ENCODE measurements at regions not wholly inside any gene's neighbourhood (a gene's known extent, or its start where the extent isn't known, plus 50 kb on each side); places are given as distances from the start of the nearest gene placed in this dataset.

- Mint-ChIP-seq H3K36me3 (no peaks in the 10 kb centered on the region), H3K9me3 (no peaks in the 10 kb centered on the region), H3K27me3 (peaks cover 0 to 3% (median 0%) of the 10 kb centered on the region in 3 donors), H3K4me1 (no peaks in the 10 kb centered on the region), H3K4me3 (no peak overlapping the region), H3K27ac (no peak overlapping the region)
- ATAC-seq (ENCODE audit: low read depth in 2 of 2) (no peak), DNase-seq (no peak)
These were observed 384.0 kb downstream of the TMA16 start for GRCh38 chr4:163878336-163879121.

GRCh38 chr4:163892417-163892816 is 397.9 kb downstream of the TMA16 start:
- H3K4me1 Mint-ChIP-seq = no peaks in the 10 kb centered on the region
- no peak overlapping the region for H3K4me3 Mint-ChIP-seq
- peaks cover 0 to 12% (median 12%) of the 10 kb centered on the region in 3 donors for H3K27me3 Mint-ChIP-seq

DNA sequence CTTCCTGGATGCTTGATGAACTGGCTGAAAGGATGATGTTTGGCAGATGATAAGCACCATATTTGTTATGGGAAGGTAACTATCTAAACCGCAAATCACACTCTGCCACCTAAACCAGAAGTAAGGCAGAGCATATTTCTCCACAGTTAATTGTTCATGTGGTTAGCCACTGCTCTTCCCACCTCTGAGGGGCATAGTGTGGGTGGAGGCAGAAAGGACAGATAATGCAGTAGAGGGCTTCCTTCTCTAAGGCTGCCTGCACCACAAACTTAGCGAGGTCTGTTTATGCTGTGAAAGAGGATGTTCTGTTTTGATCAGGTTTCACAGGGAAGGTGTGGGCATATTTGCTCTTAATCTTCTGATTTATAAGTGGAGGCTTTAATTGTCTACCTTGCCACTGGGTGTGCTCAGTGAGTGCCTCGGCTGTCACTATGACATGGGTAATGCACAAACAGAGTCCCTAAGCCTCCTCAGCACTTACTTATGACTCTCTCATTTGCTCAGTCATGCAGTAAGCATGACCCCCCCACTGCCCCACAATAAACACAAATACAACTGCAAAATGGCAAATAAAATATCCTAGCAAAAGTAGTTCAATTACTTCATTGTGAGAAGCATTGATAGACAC is 401.0 kb downstream of the TMA16 start:
- no peak overlapping the region for H3K27ac Mint-ChIP-seq
- DNase-seq = no peak
- no peak overlapping the region for H3K4me3 Mint-ChIP-seq
- H3K36me3 Mint-ChIP-seq = no peaks in the 10 kb centered on the region
- no peaks in the 10 kb centered on the region for H3K4me1 Mint-ChIP-seq
- peaks cover 0 to 8% (median 0%) of the 10 kb centered on the region in 3 donors for H3K27me3 Mint-ChIP-seq
- peaks cover 0 to 7% (median 0%) of the 10 kb centered on the region in 7 donors for H3K9me3 Mint-ChIP-seq
- no peak for ATAC-seq (ENCODE audit: low read depth in 2 of 2)

More at GRCh38 chr4:163892417-163892816, 397.9 kb downstream of the TMA16 start:
- Mint-ChIP-seq H3K9me3 (peaks cover 0 to 5% (median 0%) of the 10 kb centered on the region in 7 donors), H3K27ac (no peak overlapping the region), H3K36me3 (no peaks in the 10 kb centered on the region)
- ATAC-seq (ENCODE audit: low read depth in 2 of 2) (no peak), DNase-seq (no peak)

DNA sequence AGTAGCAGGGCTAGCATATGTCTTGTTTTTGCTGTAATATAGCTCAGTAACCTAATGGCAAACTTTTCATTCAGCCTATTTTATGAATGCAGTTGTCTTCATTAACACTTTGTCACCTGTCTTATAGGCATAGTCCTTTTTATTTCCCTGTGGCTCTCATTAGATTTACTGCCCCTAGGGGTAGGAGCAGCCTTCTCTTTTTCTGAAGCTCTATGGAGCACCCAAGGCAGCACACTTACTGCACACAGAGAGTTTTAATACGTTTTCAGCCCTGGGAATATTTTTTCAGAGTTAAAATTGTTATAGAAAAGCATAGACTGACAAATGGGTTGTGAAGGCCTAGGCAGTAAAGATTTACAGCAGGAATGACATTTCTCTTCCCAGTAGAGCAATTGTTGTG is 406.8 kb downstream of the TMA16 start:
- H3K27me3 Mint-ChIP-seq = peaks cover 0 to 13% (median 6%) of the 10 kb centered on the region in 3 donors
- ATAC-seq (ENCODE audit: low read depth in 2 of 2) (no peak), DNase-seq (no peak)
- peaks cover 0 to 5% (median 0%) of the 10 kb centered on the region in 7 donors for H3K9me3 Mint-ChIP-seq
- H3K4me3 Mint-ChIP-seq = no peak overlapping the region
- no peak overlapping the region for H3K27ac Mint-ChIP-seq
- H3K4me1 Mint-ChIP-seq = no peaks in the 10 kb centered on the region
- H3K36me3 Mint-ChIP-seq = no peaks in the 10 kb centered on the region

- Mint-ChIP-seq H3K4me3 (no peak overlapping the region), H3K4me1 (no peaks in the 10 kb centered on the region), H3K9me3 (peaks cover 0 to 3% (median 0%) of the 10 kb centered on the region in 7 donors), H3K27ac (no peak overlapping the region), H3K36me3 (no peaks in the 10 kb centered on the region), H3K27me3 (peaks cover 0 to 6% (median 5%) of the 10 kb centered on the region in 3 donors)
- DNase-seq (no peak), ATAC-seq (ENCODE audit: low read depth in 2 of 2) (no peak)
These were observed 407.9 kb downstream of the TMA16 start for GRCh38 chr4:163902417-163902816.

DNA sequence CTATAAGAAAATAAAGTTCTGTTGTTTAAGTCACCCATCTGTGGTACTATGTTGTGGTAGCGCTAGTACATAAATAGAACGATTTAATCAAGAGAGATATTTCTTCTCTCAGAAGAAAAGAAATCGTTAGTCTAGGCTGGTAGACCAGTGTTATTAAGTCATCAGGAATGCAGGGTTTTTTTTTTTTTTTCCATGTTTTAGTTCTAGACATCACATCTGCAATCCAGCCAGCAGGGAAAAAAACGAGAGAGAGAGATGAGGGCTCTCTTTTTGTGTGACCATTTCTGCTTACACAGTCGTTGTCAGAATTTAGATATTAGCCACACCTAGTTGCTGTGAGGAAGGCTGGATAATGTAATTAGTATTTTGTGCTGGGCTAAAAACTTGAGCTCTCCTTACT is 417.4 kb downstream of the TMA16 start:
- H3K27ac Mint-ChIP-seq = no peak overlapping the region

GRCh38 chr4:163913571-163913970 is 419.1 kb downstream of the TMA16 start:
- Mint-ChIP-seq H3K27me3 (no peaks in the 10 kb centered on the region), H3K27ac (peak overlapping the region in 1 of 6 donors; percentile 10), H3K36me3 (no peaks in the 10 kb centered on the region), H3K4me3 (no peak overlapping the region), H3K9me3 (no peaks in the 10 kb centered on the region), H3K4me1 (no peaks in the 10 kb centered on the region)
- DNase-seq (no peak), ATAC-seq (ENCODE audit: low read depth in 2 of 2) (no peak)

More for the DNA sequence above, 417.4 kb downstream of the TMA16 start:
- Mint-ChIP-seq H3K9me3 (no peaks in the 10 kb centered on the region), H3K27me3 (peaks cover 0 to 4% (median 0%) of the 10 kb centered on the region in 3 donors), H3K4me3 (no peak overlapping the region), H3K4me1 (no peaks in the 10 kb centered on the region), H3K36me3 (no peaks in the 10 kb centered on the region)
- ATAC-seq (ENCODE audit: low read depth in 2 of 2) = no peak
- no peak for DNase-seq

DNA sequence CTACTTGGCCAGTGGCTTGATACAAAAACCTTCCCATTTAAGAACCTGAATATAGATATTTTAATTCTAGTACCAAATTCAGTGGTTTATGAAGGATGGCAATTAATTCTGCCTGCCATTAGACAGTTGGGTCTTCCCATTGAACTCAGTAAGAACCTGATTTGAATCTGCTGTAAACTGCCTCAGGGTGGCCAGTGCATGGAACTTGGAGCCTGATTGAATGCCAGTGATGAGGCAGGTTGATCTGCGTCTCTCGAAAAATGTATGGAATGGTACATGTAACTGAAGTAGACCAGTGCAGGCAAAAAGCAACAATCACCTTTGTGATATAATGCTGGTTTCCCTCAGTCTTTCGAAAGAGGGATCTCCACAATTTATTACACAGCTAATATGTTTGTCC is 421.4 kb downstream of the TMA16 start:
- ATAC-seq (ENCODE audit: low read depth in 2 of 2) = no peak
- Mint-ChIP-seq H3K27ac (no peak overlapping the region), H3K4me3 (no peak overlapping the region), H3K36me3 (no peaks in the 10 kb centered on the region), H3K27me3 (no peaks in the 10 kb centered on the region), H3K9me3 (no peaks in the 10 kb centered on the region), H3K4me1 (no peaks in the 10 kb centered on the region)
- DNase-seq = no peak

GRCh38 chr4:163920426-163920825 is 425.9 kb downstream of the TMA16 start:
- H3K27me3 Mint-ChIP-seq = no peaks in the 10 kb centered on the region
- H3K27ac Mint-ChIP-seq = peak overlapping the region in 1 of 6 donors; percentile 46
- H3K36me3 Mint-ChIP-seq = no peaks in the 10 kb centered on the region
- H3K4me3 Mint-ChIP-seq = no peak overlapping the region
- no peaks in the 10 kb centered on the region for H3K4me1 Mint-ChIP-seq
- no peaks in the 10 kb centered on the region for H3K9me3 Mint-ChIP-seq
- DNase-seq (no peak), ATAC-seq (ENCODE audit: low read depth in 2 of 2) (no peak)

DNA sequence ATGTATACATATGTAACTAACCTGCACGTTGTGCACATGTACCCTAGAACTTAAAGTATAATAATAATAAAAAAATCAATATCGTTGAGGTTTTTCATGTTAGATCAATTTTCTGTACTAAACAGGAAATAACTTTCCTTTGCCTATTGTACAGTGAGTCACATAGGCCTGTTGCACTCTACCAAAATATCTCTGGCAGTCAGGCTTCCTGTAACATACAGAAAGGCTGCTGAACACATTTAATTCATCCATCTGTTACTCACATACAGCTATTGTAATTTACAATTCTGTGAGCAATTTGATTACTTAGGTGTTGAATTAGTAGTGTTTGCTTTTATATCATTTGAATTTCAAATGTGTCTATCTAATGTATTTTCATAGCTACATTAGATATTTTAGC is 427.8 kb downstream of the TMA16 start:
- no peak overlapping the region for H3K27ac Mint-ChIP-seq
- no peak for DNase-seq
- no peaks in the 10 kb centered on the region for H3K4me1 Mint-ChIP-seq
- ATAC-seq (ENCODE audit: low read depth in 2 of 2) = no peak
- H3K36me3 Mint-ChIP-seq = no peaks in the 10 kb centered on the region
- no peaks in the 10 kb centered on the region for H3K27me3 Mint-ChIP-seq
- no peaks in the 10 kb centered on the region for H3K9me3 Mint-ChIP-seq
- H3K4me3 Mint-ChIP-seq = no peak overlapping the region

DNA sequence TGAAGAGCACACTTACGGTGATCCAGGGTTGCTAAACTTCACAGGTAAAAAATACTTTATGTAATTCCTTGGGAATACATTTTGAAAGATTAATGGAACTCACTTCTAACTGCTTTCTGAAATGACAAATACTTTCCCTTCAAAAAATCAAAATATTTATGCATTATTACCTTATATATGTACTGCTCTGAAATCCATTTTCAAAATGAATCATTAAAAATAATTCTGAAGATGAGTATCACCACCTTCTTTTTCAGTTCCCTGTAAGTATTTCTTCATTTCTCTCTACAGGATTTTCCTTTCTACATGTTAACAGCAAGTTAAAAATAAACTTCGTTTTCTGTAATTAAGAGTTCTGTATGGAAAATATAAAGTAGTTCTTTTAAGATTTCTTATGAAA is 428.6 kb downstream of the TMA16 start:
- Mint-ChIP-seq H3K9me3 (no peaks in the 10 kb centered on the region), H3K4me3 (no peak overlapping the region), H3K27ac (no peak overlapping the region), H3K36me3 (no peaks in the 10 kb centered on the region), H3K27me3 (no peaks in the 10 kb centered on the region), H3K4me1 (no peaks in the 10 kb centered on the region)
- DNase-seq (no peak), ATAC-seq (ENCODE audit: low read depth in 2 of 2) (no peak)

- H3K27ac Mint-ChIP-seq = no peak overlapping the region
These were observed 435.6 kb downstream of the TMA16 start for GRCh38 chr4:163930086-163930485.

DNA sequence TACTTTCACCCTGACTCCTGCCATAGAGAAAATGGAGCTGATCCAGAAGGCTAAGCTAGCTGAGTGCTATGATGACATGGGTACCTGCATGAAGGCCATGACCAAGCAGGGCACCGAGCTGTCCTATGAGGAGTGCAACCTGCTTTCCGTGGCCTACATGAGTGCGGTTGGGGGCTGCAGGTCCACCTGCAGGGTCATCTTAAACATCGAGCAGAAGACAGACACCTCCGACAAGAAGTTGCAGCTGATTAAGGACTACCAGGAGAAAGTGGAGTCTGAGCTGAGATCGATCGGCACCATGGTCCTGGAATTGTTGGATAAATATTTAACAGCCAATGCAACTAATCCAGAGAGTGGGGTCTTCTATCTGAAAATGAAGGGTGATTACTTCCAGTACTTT is 438.0 kb downstream of the TMA16 start:
- no peak for ATAC-seq (ENCODE audit: low read depth in 2 of 2)
- no peaks in the 10 kb centered on the region for H3K9me3 Mint-ChIP-seq
- DNase-seq = no peak
- H3K27ac Mint-ChIP-seq = no peak overlapping the region
- no peak overlapping the region for H3K4me3 Mint-ChIP-seq
- peaks cover 0 to 6% (median 0%) of the 10 kb centered on the region in 3 donors for H3K27me3 Mint-ChIP-seq
- no peaks in the 10 kb centered on the region for H3K36me3 Mint-ChIP-seq
- no peaks in the 10 kb centered on the region for H3K4me1 Mint-ChIP-seq

More at GRCh38 chr4:163930086-163930485, 435.6 kb downstream of the TMA16 start:
- H3K9me3 Mint-ChIP-seq = no peaks in the 10 kb centered on the region
- H3K27me3 Mint-ChIP-seq = peaks cover 0 to 6% (median 0%) of the 10 kb centered on the region in 3 donors
- no peak overlapping the region for H3K4me3 Mint-ChIP-seq
- no peaks in the 10 kb centered on the region for H3K4me1 Mint-ChIP-seq
- ATAC-seq (ENCODE audit: low read depth in 2 of 2) (no peak), DNase-seq (no peak)
- no peaks in the 10 kb centered on the region for H3K36me3 Mint-ChIP-seq

GRCh38 chr4:163939597-163939996 is 445.1 kb downstream of the TMA16 start:
- ATAC-seq (ENCODE audit: low read depth in 2 of 2) = no peak
- H3K4me3 Mint-ChIP-seq = no peak overlapping the region
- H3K27me3 Mint-ChIP-seq = no peaks in the 10 kb centered on the region
- peaks cover 0 to 11% (median 6%) of the 10 kb centered on the region in 7 donors for H3K9me3 Mint-ChIP-seq
- H3K4me1 Mint-ChIP-seq = no peaks in the 10 kb centered on the region
- no peak for DNase-seq
- no peaks in the 10 kb centered on the region for H3K36me3 Mint-ChIP-seq
- no peak overlapping the region for H3K27ac Mint-ChIP-seq
